ENCODE measurements at regions not wholly inside any gene's neighbourhood (a gene's known extent, or its start where the extent isn't known, plus 50 kb on each side); places are given as distances from the start of the nearest gene placed in this dataset.

DNA sequence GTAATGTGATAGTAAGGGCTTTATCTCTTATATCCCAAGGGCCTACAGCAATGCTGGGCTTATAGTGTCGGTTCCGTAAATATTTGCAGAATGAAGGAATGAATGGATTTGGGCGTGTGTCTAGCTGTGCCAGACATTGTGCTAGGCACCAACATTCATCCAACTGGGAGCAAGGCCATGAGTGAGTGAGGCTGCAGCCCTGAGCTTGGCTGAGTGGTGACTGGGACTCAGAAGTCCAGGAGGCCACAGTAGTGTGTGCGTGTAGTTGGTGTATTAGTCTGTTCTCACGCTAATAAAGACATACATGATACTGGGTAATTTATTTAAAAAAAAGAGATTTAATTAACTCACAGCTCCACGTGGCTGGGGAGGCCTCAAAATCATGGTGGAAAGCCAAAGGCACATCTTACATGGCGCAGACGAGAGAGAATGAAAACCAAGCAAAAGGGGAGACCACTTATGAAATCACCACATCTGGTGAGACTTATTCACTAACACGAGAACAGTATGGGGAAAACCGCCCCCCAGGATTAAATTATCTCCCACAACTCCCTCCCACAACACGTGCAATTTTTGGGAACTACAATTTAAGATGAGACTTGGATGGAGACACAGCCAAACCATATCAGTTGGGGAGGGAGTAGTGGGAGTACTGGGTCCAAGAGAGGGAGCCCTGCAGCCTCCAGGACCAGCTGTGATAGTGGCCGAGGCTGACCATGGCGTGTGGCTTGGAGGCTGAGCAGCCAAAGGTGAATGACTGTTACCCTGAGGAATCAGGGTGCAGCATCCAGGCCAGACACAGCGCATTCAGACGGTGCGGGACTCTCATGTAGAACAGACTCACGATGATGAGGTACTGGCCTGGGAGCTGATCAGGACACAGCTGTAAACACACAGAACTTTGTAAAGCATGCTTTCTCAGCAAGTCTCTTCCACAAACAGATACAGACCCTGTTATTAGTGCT is 104.6 kb downstream of the TEX26 start:
- in situ Hi-C loops (cut with MboI): no loop called here
- no peak for DNase-seq (ENCODE audit: extremely low read depth in 1 of 4, low spot score in 3 of 4)

More for the DNA sequence above, 104.6 kb downstream of the TEX26 start:
- no peaks in the 10 kb centered on the region for H4K20me1 ChIP-seq (replicated peaks; ENCODE audit: control insufficient read depth, insufficient read depth, low read length)
- H3K27me3 ChIP-seq (ENCODE audit: control insufficient read depth in 2 of 2, insufficient read depth in 2 of 2, low read length in 2 of 2): peaks cover 4 to 28% of the 10 kb centered on the region in 2 experiments; a peak in 3 of 5 replicates
- no peak overlapping the region for H2AFZ ChIP-seq (ENCODE audit: low read depth, low read length)
- 0% methylated on average over 17 of the region's 17 CpGs for WGBS (ENCODE audit: insufficient coverage, low coverage, missing lambda C conversion rate)
- H3K36me3 ChIP-seq (ENCODE audit: control insufficient read depth, insufficient read depth, low read length): no peaks in the 10 kb centered on the region
- ChIA-PET CTCF (ENCODE audit: low intra/inter-chr PET ratio) (no interaction called here), POLR2A (no interaction called here)
- no peaks in the 10 kb centered on the region for H3K4me1 ChIP-seq (replicated peaks in 1 of 2; ENCODE audit: control insufficient read depth in 2 of 2, insufficient read depth in 2 of 2, low read length in 2 of 2)
- TF ChIP-seq ELF4 (CRISPR knock-in tag; IDR thresholded peaks at IDR 0.05): no peak
- TF ChIP-seq NFE2L1 (tag; IDR thresholded peaks at IDR 0.05; ENCODE audit: borderline replicate concordance, low read depth): no peak
- no peak for TF ChIP-seq ETV5 (CRISPR knock-in tag; IDR thresholded peaks at IDR 0.05; ENCODE audit: low read depth)
- TF ChIP-seq KDM4B (IDR thresholded peaks at IDR 0.05; ENCODE audit: borderline replicate concordance in 2 of 2, low read depth in 1 of 2): no peak
- TF ChIP-seq TEAD2 (tag; IDR thresholded peaks at IDR 0.05): no peak
- TF ChIP-seq SMARCC2 (IDR thresholded peaks at IDR 0.05; ENCODE audit: low read depth): no peak
- no peak for TF ChIP-seq PCBP2 (IDR thresholded peaks at IDR 0.05; ENCODE audit: low read depth, low read length, poor library complexity, severe bottlenecking)
- TF ChIP-seq, protein P1, sequence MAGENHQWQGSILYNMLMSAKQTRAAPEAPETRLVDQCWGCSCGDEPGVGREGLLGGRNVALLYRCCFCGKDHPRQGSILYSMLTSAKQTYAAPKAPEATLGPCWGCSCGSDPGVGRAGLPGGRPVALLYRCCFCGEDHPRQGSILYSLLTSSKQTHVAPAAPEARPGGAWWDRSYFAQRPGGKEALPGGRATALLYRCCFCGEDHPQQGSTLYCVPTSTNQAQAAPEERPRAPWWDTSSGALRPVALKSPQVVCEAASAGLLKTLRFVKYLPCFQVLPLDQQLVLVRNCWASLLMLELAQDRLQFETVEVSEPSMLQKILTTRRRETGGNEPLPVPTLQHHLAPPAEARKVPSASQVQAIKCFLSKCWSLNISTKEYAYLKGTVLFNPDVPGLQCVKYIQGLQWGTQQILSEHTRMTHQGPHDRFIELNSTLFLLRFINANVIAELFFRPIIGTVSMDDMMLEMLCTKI (IDR thresholded peaks at IDR 0.05; ENCODE audit: partially characterized antibody): no peak
- TF ChIP-seq NCOR1 (IDR thresholded peaks at IDR 0.05): no peak
- TF ChIP-seq ZNF586 (CRISPR knock-in tag; conservative IDR thresholded peaks at IDR 0.05): no peak
- no peak for TF ChIP-seq KLF6 (CRISPR knock-in tag; IDR thresholded peaks at IDR 0.05; ENCODE audit: borderline replicate concordance)
- TF ChIP-seq, protein P2, sequence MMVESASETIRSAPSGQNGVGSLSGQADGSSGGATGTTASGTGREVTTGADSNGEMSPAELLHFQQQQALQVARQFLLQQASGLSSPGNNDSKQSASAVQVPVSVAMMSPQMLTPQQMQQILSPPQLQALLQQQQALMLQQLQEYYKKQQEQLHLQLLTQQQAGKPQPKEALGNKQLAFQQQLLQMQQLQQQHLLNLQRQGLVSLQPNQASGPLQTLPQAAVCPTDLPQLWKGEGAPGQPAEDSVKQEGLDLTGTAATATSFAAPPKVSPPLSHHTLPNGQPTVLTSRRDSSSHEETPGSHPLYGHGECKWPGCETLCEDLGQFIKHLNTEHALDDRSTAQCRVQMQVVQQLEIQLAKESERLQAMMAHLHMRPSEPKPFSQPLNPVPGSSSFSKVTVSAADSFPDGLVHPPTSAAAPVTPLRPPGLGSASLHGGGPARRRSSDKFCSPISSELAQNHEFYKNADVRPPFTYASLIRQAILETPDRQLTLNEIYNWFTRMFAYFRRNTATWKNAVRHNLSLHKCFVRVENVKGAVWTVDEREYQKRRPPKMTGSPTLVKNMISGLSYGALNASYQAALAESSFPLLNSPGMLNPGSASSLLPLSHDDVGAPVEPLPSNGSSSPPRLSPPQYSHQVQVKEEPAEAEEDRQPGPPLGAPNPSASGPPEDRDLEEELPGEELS (CRISPR knock-in tag; IDR thresholded peaks at IDR 0.05; ENCODE audit: borderline replicate concordance): no peak
- no peak for TF ChIP-seq NFE2 (IDR thresholded peaks at IDR 0.05; ENCODE audit: low read depth)
- no peak for TF ChIP-seq CBX8 (IDR thresholded peaks at IDR 0.05; ENCODE audit: borderline replicate concordance, extremely low read depth, low read depth, low read length, poor library complexity, severe bottlenecking)
- no peak for TF ChIP-seq IFI16 (CRISPR knock-in tag; IDR thresholded peaks at IDR 0.05)
- TF ChIP-seq, protein P3, sequence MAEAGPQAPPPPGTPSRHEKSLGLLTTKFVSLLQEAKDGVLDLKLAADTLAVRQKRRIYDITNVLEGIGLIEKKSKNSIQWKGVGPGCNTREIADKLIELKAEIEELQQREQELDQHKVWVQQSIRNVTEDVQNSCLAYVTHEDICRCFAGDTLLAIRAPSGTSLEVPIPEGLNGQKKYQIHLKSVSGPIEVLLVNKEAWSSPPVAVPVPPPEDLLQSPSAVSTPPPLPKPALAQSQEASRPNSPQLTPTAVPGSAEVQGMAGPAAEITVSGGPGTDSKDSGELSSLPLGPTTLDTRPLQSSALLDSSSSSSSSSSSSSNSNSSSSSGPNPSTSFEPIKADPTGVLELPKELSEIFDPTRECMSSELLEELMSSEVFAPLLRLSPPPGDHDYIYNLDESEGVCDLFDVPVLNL (CRISPR knock-in tag; IDR thresholded peaks at IDR 0.05; ENCODE audit: low read depth): no peak
- TF ChIP-seq ZNF175 (CRISPR knock-in tag; IDR thresholded peaks at IDR 0.05; ENCODE audit: low read depth): no peak
- H3K9me1 ChIP-seq (ENCODE audit: control insufficient read depth, insufficient read depth, low read length): no peaks in the 10 kb centered on the region
- H3K4me3 ChIP-seq: no peak overlapping the region
- H3K79me2 ChIP-seq (ENCODE audit: control insufficient read depth, insufficient read depth, low read length): no peaks in the 10 kb centered on the region
- no peak overlapping the region for H3K9ac ChIP-seq (ENCODE audit: insufficient read depth in 1 of 2, low read depth in 2 of 2, low read length in 2 of 2)
- intact Hi-C loops (cut with micrococcal nuclease): no loop called here
- no peaks in the 10 kb centered on the region for H3K9me3 ChIP-seq (replicated peaks; ENCODE audit: control insufficient read depth, insufficient read depth, low read depth, low read length)
- BruUV-seq (replicated peaks): no TSS peak
- FAIRE-seq: no peak
- no peak overlapping the region for H3K4me2 ChIP-seq (ENCODE audit: insufficient read depth, low read length)
- H3K27ac ChIP-seq (ENCODE audit: extremely low read depth, low read depth, low read length): no peak overlapping the region
- no peak for ATAC-seq

Measured in K562 (cell line).